Mucosa of rectum (tissue), 2 donors: ENCODE measurements at regions not wholly inside any gene's neighbourhood (a gene's known extent, or its start where the extent isn't known, plus 50 kb on each side); places are given as distances from the start of the nearest gene placed in this dataset.

Experiments
- H3K27ac ChIP-seq, 2 donors: one replicate each; pipeline ENCODE4 v1.7.0; 2013; ENCODE audit warnings: inconsistent platforms in 2 of 2, low read depth in 2 of 2, low read length in 2 of 2
- H3K27me3 ChIP-seq, 2 donors: one replicate each; pipeline ENCODE4 v1.7.0; 2013; ENCODE audit warnings: low read length in 2 of 2; ENCODE audit not compliant: control insufficient read depth in 2 of 2, insufficient read depth in 2 of 2
- H3K36me3 ChIP-seq, 2 donors: one replicate each; pipeline ENCODE4 v1.7.0; 2013; ENCODE audit warnings: low read length in 2 of 2; ENCODE audit not compliant: control insufficient read depth in 2 of 2, insufficient read depth in 2 of 2
- H3K4me1 ChIP-seq, 2 donors: one replicate each; pipeline ENCODE4 v1.7.0; 2013; ENCODE audit warnings: low read length in 2 of 2, mild to moderate bottlenecking in 1 of 2; ENCODE audit not compliant: control insufficient read depth in 2 of 2, insufficient read depth in 2 of 2
- H3K4me3 ChIP-seq, 2 donors: one replicate each; pipeline ENCODE4 v1.7.0; 2013; ENCODE audit warnings: low read length in 2 of 2
- H3K9ac ChIP-seq, 2 donors: one replicate each; pipeline ENCODE4 v1.7.0; 2013; ENCODE audit warnings: low read length in 2 of 2, low read depth in 1 of 2, mild to moderate bottlenecking in 1 of 2
- H3K9me3 ChIP-seq, 2 donors: one replicate each; pipeline ENCODE4 v1.7.0; 2013; ENCODE audit warnings: low read length in 2 of 2; ENCODE audit not compliant: control insufficient read depth in 2 of 2
- donor health status: healthy.
- donor health status: Normal muscosa, but diverticular disease.

DNA sequence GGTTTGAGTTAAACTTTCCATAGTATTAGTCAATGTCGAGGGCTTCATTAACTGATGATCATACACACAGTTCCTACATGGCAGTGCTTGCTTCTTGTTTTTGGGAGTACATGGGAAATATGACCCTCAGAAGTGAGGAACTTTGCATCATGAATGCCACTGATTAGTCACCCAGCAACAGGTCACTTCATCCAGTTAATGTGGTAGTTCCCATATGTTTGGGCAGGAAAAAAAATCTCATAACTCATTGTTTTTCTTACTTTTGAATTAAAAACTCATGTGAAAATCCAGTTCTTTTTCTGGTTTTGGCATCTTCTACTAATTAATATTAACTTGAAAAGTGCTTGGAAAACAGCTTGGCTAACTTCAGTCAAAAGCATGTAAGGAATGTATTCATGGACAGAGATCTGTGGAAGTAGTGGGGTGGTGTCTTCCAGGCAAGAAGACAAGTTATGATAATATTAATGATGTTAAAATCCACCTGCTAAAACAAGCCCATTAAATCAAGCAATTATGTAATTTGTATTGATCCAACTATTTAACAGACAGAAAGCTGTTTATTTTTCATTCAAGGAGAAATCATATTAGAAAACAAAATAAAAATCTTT is 309.1 kb upstream of the NAV3 start:
- no peak overlapping the region for H3K4me3 ChIP-seq
- no peaks in the 10 kb centered on the region for H3K36me3 ChIP-seq
- H3K27ac ChIP-seq: no peak overlapping the region
- H3K4me1 ChIP-seq: no peaks in the 10 kb centered on the region
- H3K9ac ChIP-seq: no peak overlapping the region
- H3K9me3 ChIP-seq: no peaks in the 10 kb centered on the region
- no peaks in the 10 kb centered on the region for H3K27me3 ChIP-seq

DNA sequence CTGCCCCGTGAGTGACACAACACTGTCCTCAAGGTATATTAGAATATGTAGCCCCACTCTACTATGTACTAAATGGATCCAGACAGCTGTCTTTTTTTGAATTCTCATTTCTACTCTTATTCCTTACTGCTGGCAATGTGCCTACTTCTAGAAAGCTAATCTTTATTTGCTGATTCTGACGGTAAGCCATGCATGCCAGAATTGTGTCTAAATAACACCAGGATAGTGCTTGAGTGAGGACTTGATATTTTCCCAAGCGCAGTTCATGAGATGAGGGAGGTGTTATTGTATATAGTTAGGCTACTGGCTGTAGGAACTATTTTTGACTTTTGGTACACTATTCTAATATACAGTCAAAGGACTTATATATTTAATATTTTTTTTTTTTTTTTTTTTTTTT is 316.2 kb upstream of the NAV3 start:
- no peak overlapping the region for H3K27ac ChIP-seq
- no peaks in the 10 kb centered on the region for H3K36me3 ChIP-seq
- no peak overlapping the region for H3K9ac ChIP-seq
- no peak overlapping the region for H3K4me3 ChIP-seq
- no peaks in the 10 kb centered on the region for H3K4me1 ChIP-seq
- H3K27me3 ChIP-seq: no peaks in the 10 kb centered on the region
- H3K9me3 ChIP-seq: no peaks in the 10 kb centered on the region

DNA sequence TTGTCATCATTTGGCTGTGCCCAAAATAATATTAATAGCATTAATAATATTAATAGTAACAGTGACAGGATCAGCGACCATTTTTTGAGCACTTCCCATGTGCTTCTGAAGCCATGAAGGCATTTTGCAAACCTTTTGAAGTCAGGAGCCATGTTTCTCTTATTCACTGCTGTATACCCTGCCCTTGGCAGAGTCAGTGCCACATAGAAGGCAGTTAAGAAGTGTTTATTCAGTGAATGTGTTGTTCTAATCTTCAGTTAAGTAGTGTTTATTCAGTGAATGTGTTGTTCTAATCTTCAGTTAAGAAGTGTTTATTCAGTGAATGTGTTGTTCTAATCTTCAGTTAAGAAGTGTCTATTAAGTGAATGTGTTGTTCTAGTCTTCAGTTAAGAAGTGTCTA is 319.7 kb upstream of the NAV3 start:
- Histone ChIP-seq H3K9ac (no peak overlapping the region), H3K27ac (no peak overlapping the region), H3K27me3 (no peaks in the 10 kb centered on the region), H3K36me3 (no peaks in the 10 kb centered on the region), H3K9me3 (no peaks in the 10 kb centered on the region), H3K4me3 (no peak overlapping the region), H3K4me1 (no peaks in the 10 kb centered on the region)

DNA sequence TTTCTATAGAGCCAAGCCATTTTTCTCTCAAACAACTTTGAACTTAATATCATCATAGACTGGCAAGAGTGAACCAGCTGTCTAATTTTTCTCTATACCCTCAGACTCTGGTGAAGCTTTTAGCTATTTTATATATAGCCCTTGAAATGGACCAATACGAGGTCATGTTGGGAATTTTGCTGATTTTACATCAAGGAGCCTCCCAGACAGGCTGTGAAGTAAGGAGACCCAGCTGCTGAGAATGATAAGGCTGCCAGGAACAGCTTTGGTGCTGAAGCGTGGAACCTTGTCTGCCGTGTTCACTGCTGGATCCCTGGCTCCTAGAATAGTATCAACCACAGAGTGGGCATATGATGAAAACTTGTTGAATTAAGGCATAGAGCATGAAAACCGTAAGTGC is 326.2 kb upstream of the NAV3 start:
- Histone ChIP-seq H3K4me3 (no peak overlapping the region), H3K9me3 (no peaks in the 10 kb centered on the region), H3K9ac (no peak overlapping the region), H3K36me3 (no peaks in the 10 kb centered on the region), H3K27ac (no peak overlapping the region), H3K27me3 (no peaks in the 10 kb centered on the region), H3K4me1 (no peaks in the 10 kb centered on the region)

DNA sequence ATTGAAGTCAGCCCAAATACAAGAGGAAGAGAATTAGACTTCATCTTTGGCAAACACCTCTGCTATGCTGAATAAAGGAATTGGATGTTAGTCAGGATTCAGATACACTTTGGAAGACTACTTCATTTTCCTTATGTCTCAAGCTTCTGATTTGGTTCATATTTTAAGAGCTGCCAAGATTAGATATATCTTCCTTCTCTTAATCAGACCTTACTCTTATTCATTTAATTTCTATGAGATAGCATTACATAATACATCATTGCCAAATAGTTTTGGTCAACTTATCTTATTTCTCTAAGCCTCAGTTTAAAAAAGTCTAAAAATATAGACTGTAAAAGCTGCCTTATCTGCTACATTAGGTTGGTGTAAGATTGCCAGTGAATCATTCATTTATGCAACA is 330.6 kb upstream of the NAV3 start:
- Histone ChIP-seq H3K9ac (no peak overlapping the region), H3K4me3 (no peak overlapping the region), H3K4me1 (no peaks in the 10 kb centered on the region), H3K36me3 (no peaks in the 10 kb centered on the region), H3K27ac (no peak overlapping the region), H3K27me3 (no peaks in the 10 kb centered on the region), H3K9me3 (no peaks in the 10 kb centered on the region)

DNA sequence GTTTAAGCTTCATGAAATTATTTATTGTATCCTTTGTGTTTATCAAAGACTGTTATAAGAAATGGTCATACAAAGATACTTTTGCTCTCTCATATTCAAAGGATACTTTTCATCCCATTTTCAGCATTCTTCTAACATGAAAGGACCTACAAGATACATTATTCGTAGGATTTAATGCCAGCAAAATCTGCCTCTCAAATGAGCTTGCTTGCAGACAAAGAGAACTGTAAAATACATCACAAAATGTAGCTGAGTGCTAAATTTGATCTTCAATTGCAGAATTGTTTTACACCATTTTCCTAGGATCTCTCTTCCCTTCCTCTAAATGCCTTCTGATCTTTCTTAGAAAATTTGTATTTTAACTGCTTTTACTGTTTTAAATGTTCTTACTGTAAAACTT is 333.0 kb upstream of the NAV3 start:
- no peak overlapping the region for H3K4me3 ChIP-seq
- no peaks in the 10 kb centered on the region for H3K9me3 ChIP-seq
- H3K36me3 ChIP-seq: no peaks in the 10 kb centered on the region
- no peak overlapping the region for H3K27ac ChIP-seq
- no peaks in the 10 kb centered on the region for H3K27me3 ChIP-seq
- H3K4me1 ChIP-seq: no peaks in the 10 kb centered on the region
- no peak overlapping the region for H3K9ac ChIP-seq

DNA sequence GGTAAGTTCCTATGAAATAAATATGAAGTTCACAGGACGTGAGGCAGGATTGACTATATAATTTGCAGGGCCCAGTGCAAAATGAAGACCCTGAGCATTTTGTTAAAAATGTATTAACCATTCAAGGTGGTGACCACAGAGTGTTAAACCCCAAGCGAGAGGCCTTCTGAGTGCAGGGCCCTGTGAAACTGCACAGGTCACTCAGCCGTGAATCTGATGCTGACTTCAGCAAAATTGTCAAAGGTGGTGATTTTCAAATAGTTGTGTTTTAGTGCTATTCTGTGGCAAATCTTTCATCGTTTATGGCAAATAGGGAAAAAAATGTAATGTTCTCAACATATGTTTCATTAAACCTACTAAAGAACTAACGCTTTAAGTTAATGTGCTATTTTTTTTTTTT is 334.0 kb upstream of the NAV3 start:
- no peaks in the 10 kb centered on the region for H3K9me3 ChIP-seq
- no peak overlapping the region for H3K9ac ChIP-seq
- H3K36me3 ChIP-seq: no peaks in the 10 kb centered on the region
- H3K4me3 ChIP-seq: no peak overlapping the region
- H3K27me3 ChIP-seq: no peaks in the 10 kb centered on the region
- no peaks in the 10 kb centered on the region for H3K4me1 ChIP-seq
- H3K27ac ChIP-seq: no peak overlapping the region

DNA sequence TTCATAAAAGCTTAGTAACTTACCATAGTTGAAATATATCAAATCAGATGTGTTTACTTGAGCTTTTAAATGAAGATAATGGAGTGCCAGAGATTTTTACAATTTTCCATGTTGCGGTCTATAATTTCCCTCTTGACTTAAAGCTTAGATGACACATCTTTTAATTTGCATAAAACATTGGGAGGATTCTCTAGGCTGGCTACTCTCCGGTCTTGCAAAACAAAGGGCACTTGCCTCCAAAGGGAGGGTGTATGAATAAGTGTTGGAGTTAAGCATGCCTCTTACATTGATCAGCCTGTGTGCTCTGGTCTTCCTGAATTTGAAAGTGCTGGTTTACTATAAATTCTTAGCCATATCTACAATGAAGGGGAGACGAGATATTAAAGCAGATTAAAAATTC is 336.4 kb upstream of the NAV3 start:
- no peaks in the 10 kb centered on the region for H3K36me3 ChIP-seq
- no peaks in the 10 kb centered on the region for H3K9me3 ChIP-seq

DNA sequence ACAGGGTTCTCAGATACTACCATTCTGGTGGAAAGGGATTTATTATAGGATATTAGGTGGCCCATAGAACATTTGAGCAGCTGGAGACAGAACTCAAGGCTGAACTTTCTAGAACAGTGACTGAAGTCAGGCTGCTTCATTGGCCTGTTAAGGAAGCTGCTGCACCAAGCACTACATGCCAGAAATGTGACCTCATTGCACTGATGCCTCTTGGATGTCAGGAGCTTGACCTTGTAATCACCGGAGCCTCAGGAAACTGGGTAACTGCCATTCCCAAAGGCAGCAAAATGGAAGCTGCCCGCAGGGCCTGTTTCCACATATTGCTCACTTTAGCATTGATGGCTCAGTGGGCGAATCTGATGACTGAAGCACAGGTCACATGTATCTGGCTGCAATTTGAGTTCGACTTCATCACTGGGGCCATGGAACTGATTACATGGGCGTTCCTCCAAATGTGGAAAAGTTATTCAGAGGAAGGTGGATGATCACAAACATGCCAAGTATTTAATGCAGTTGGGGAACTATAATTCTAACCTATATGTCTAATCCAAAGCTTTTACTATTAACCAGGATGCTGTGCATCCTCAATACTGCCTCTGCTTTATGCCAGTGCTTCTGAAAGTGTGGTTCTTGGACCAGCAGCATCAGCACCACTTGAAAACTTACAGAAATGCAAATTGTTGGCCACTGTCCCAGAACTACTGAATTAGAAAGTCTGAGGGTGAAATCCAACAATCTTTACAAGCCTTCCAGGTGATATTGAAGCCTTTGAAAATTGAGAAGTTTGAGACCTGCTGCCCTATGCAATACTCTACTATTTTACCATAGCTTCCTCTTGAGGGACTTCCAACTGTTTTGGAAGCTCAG is 337.2 kb upstream of the NAV3 start:
- Histone ChIP-seq H3K4me1 (no peaks in the 10 kb centered on the region), H3K27me3 (no peaks in the 10 kb centered on the region), H3K36me3 (no peaks in the 10 kb centered on the region), H3K4me3 (no peak overlapping the region), H3K9me3 (no peaks in the 10 kb centered on the region), H3K27ac (no peak overlapping the region), H3K9ac (no peak overlapping the region)

More for the DNA sequence above, 336.4 kb upstream of the NAV3 start:
- Histone ChIP-seq H3K9ac (no peak overlapping the region), H3K27ac (no peak overlapping the region), H3K27me3 (no peaks in the 10 kb centered on the region), H3K4me1 (no peaks in the 10 kb centered on the region), H3K4me3 (no peak overlapping the region)

DNA sequence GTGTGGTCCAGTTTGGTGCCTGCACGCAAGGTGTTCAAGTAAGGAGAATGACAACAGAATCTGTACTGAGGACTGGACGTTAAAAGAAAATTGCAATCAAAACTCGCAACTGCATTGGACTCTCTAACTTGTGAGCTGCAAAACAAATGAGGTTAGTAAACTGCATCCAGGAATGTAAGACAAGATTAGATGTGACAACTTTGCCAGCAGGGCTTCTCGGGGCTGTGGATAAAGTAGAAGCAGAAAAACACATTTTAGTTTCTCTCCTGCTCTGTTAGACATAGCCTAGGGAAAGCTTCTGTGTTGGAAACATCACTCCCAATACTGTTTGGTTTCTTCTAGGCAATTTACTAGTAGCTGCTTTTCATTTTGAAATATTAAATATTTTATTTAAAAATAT is 338.2 kb upstream of the NAV3 start:
- Histone ChIP-seq H3K4me1 (no peaks in the 10 kb centered on the region), H3K9ac (no peak overlapping the region)

More for the DNA sequence above, 338.2 kb upstream of the NAV3 start:
- no peaks in the 10 kb centered on the region for H3K27me3 ChIP-seq
- H3K27ac ChIP-seq: no peak overlapping the region
- H3K9me3 ChIP-seq: no peaks in the 10 kb centered on the region
- H3K36me3 ChIP-seq: no peaks in the 10 kb centered on the region
- H3K4me3 ChIP-seq: no peak overlapping the region
